ENCODE measurements at regions not wholly inside any gene's neighbourhood (a gene's known extent, or its start where the extent isn't known, plus 50 kb on each side); places are given as distances from the start of the nearest gene placed in this dataset.

GRCh38 chr5:176734756-176735342 lies 75.5 kb upstream of the UNC5A start:
- no peak for DNase-seq

- no peak for DNase-seq
These were observed 74.7 kb upstream of the UNC5A start for GRCh38 chr5:176735383-176736265.

- DNase-seq, result no peak
These were observed 73.9 kb upstream of the UNC5A start for GRCh38 chr5:176736301-176736930.

GRCh38 chr5:176736931-176737745 lies 73.2 kb upstream of the UNC5A start:
- no peak for DNase-seq

- no peak for DNase-seq
These were observed 72.4 kb upstream of the UNC5A start for GRCh38 chr5:176737746-176738636.

GRCh38 chr5:176738637-176739250 lies 71.6 kb upstream of the UNC5A start:
- no peak for DNase-seq

GRCh38 chr5:176739461-176740051 lies 70.8 kb upstream of the UNC5A start:
- DNase-seq, result no peak

GRCh38 chr5:176740131-176740701 lies 70.1 kb upstream of the UNC5A start:
- DNase-seq, result no peak

- no peak for DNase-seq
These were observed 69.5 kb upstream of the UNC5A start for GRCh38 chr5:176740702-176741496.

GRCh38 chr5:176741561-176742211 lies 68.7 kb upstream of the UNC5A start:
- DNase-seq, result no peak

- no peak for DNase-seq
These were observed 67.9 kb upstream of the UNC5A start for GRCh38 chr5:176742246-176743105.

GRCh38 chr5:176743136-176743861 lies 67.1 kb upstream of the UNC5A start:
- DNase-seq, result peak; percentile 32

GRCh38 chr5:176743868-176744583 lies 66.3 kb upstream of the UNC5A start:
- DNase-seq, result no peak

GRCh38 chr5:176744584-176744965 lies 65.8 kb upstream of the UNC5A start:
- no peak for DNase-seq

- DNase-seq, result no peak
These were observed 62.7 kb upstream of the UNC5A start for GRCh38 chr5:176747670-176748072.

- no peak for DNase-seq
These were observed 62.0 kb upstream of the UNC5A start for GRCh38 chr5:176748073-176748966.

Data from midbrain (tissue), 1 donor.